ENCODE measurements at regions not wholly inside any gene's neighbourhood (a gene's known extent, or its start where the extent isn't known, plus 50 kb on each side); places are given as distances from the start of the nearest gene placed in this dataset.

GRCh38 chr9:28073270-28073669, 500.0 kb upstream of the C9orf72 start:
- Histone ChIP-seq H3K4me1 (ENCODE audit: insufficient read depth, low read length) (no peaks in the 10 kb centered on the region), H3K27me3 (ENCODE audit: insufficient read depth, low read length) (no peaks in the 10 kb centered on the region), H3K36me3 (ENCODE audit: insufficient read depth, low read depth, low read length) (no peaks in the 10 kb centered on the region), H3K4me3 (ENCODE audit: low read length) (no peak overlapping the region), H3K27ac (ENCODE audit: low read length) (no peak overlapping the region), H3K9me3 (ENCODE audit: insufficient read depth, low read depth, low read length) (no peaks in the 10 kb centered on the region), H3K9ac (ENCODE audit: low read depth, low read length) (no peak overlapping the region)

GRCh38 chr9:28079677-28080076, 506.4 kb upstream of the C9orf72 start:
- Histone ChIP-seq H3K4me1 (ENCODE audit: insufficient read depth, low read length) (no peaks in the 10 kb centered on the region), H3K9ac (ENCODE audit: low read depth, low read length) (no peak overlapping the region), H3K9me3 (ENCODE audit: insufficient read depth, low read depth, low read length) (no peaks in the 10 kb centered on the region), H3K27ac (ENCODE audit: low read length) (no peak overlapping the region), H3K27me3 (ENCODE audit: insufficient read depth, low read length) (no peaks in the 10 kb centered on the region), H3K4me3 (ENCODE audit: low read length) (no peak overlapping the region), H3K36me3 (ENCODE audit: insufficient read depth, low read depth, low read length) (no peaks in the 10 kb centered on the region)

DNA sequence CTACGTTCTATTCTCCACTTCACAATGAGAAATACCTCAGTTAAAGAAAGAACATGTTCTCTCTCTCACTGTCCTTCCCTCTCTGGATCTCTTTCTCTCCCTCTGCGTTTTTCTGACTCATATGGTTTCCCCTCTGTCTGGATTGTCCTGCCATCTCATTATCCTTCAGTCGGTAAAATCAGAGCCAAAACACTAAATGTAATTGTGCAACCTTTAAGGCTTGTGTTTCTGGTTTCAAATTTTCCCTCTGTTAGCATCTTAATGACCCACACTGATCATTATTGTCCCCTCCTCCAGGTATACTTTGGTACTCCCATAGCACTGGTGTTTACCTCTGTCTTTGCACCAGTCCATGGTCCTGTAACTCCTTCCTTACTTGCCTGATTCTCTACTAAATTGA, 509.4 kb upstream of the C9orf72 start:
- Histone ChIP-seq H3K36me3 (ENCODE audit: insufficient read depth, low read depth, low read length) (no peaks in the 10 kb centered on the region), H3K27ac (ENCODE audit: low read length) (no peak overlapping the region), H3K4me3 (ENCODE audit: low read length) (no peak overlapping the region), H3K9me3 (ENCODE audit: insufficient read depth, low read depth, low read length) (no peaks in the 10 kb centered on the region), H3K9ac (ENCODE audit: low read depth, low read length) (no peak overlapping the region), H3K4me1 (ENCODE audit: insufficient read depth, low read length) (no peaks in the 10 kb centered on the region), H3K27me3 (ENCODE audit: insufficient read depth, low read length) (no peaks in the 10 kb centered on the region)

GRCh38 chr9:28086881-28087280, 513.6 kb upstream of the C9orf72 start:
- H3K27me3 ChIP-seq (ENCODE audit: insufficient read depth, low read length): no peaks in the 10 kb centered on the region
- no peak overlapping the region for H3K4me3 ChIP-seq (ENCODE audit: low read length)
- H3K9ac ChIP-seq (ENCODE audit: low read depth, low read length): no peak overlapping the region
- no peaks in the 10 kb centered on the region for H3K36me3 ChIP-seq (ENCODE audit: insufficient read depth, low read depth, low read length)
- H3K27ac ChIP-seq (ENCODE audit: low read length): no peak overlapping the region
- H3K9me3 ChIP-seq (ENCODE audit: insufficient read depth, low read depth, low read length): no peaks in the 10 kb centered on the region
- H3K4me1 ChIP-seq (ENCODE audit: insufficient read depth, low read length): no peaks in the 10 kb centered on the region

DNA sequence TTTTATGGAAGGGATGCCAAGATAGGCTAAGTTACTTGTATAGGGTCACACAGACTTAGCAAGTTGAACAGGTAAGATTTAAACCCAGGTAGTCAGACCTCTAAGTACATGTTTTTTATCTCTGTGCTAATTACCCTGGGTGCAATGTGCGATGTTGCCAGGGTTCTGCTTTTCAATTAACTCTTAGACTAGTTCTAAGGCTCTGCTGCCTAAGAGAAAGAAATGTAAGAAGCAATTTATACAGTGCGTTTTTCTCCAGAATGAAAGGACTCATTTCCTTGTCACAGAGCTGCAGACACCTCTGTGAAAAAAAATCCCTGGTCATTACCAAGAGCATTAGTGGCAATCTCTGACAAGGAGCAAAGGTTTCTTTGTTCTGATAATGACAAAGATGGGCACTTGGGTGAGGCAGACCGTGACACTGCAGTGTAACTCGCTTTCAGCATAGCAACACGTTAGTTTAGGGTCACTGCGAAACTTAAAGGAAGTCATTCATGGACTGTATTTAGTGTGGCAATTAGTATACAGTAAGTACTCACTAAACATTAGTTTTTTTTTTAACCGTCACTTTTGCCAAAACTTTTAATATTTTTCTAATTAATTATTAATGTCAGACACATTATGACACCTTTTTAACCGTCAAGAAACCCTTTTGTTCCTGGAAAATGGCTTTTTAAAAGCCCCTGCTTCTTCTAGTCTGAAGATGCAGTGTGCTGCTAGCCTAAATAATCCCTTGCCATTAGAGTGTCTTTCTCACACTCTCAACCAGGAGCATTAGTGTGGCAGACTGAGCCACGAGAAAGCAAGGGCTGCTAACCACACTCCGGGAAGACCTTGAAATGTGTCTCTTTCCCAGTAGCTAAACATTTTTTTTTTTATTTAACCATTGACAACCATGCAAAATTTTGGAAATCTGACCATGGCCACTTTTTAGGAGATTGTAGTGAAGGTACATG, 520.0 kb upstream of the C9orf72 start:
- Histone ChIP-seq H3K4me3 (ENCODE audit: low read length) (no peak overlapping the region), H3K27ac (ENCODE audit: low read length) (no peak overlapping the region), H3K9ac (ENCODE audit: low read depth, low read length) (no peak overlapping the region), H3K36me3 (ENCODE audit: insufficient read depth, low read depth, low read length) (no peaks in the 10 kb centered on the region), H3K9me3 (ENCODE audit: insufficient read depth, low read depth, low read length) (peaks cover 2% of the 10 kb centered on the region; the same call in 1 of the 2 replicates), H3K27me3 (ENCODE audit: insufficient read depth, low read length) (no peaks in the 10 kb centered on the region), H3K4me1 (ENCODE audit: insufficient read depth, low read length) (no peaks in the 10 kb centered on the region)

DNA sequence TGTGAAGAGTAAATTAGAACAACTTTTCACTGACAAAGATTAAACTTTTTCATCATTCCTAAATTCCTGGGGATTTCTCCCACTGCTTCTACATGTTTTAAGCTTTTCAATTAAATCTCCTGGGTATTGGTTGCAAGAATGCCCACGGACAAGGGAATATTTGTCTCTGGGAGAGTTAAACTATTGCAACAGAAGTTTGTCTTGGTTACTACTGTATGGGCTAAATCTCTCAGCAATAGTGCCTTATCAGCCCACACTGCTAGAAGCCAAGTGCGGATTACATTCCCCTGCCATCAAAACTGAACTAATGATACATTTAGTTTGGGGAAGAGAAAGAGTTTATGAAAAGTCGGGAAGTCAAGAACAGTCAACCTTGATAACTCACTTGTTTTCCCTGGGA, 528.2 kb upstream of the C9orf72 start:
- H3K4me3 ChIP-seq (ENCODE audit: low read length): no peak overlapping the region
- no peaks in the 10 kb centered on the region for H3K4me1 ChIP-seq (ENCODE audit: insufficient read depth, low read length)
- H3K27ac ChIP-seq (ENCODE audit: low read length): no peak overlapping the region
- peaks cover 5% of the 10 kb centered on the region; the same call in 1 of the 2 replicates for H3K9me3 ChIP-seq (ENCODE audit: insufficient read depth, low read depth, low read length)
- no peaks in the 10 kb centered on the region for H3K27me3 ChIP-seq (ENCODE audit: insufficient read depth, low read length)
- no peaks in the 10 kb centered on the region for H3K36me3 ChIP-seq (ENCODE audit: insufficient read depth, low read depth, low read length)
- H3K9ac ChIP-seq (ENCODE audit: low read depth, low read length): no peak overlapping the region

DNA sequence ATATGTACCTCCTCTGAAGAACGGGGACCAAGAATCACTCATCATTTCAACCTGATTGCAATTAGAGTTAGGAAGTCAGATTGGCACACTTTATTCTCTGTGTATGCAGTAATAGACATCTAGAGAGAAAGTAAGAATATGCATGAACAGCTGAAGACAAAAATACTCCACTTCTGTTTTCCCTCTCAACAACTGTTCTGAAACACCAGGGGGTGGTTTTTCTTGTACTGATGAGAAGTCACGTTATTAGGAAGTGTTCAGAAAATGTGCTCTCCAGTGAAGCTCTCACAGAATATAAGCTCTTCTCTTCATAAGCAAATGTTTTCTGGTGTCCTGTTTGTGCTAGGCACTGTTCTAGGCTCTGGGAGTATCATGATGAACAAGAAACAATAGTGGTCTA, 531.7 kb upstream of the C9orf72 start:
- no peak overlapping the region for H3K27ac ChIP-seq (ENCODE audit: low read length)
- peaks cover 5% of the 10 kb centered on the region; the same call in 1 of the 2 replicates for H3K9me3 ChIP-seq (ENCODE audit: insufficient read depth, low read depth, low read length)
- H3K4me3 ChIP-seq (ENCODE audit: low read length): no peak overlapping the region
- H3K27me3 ChIP-seq (ENCODE audit: insufficient read depth, low read length): no peaks in the 10 kb centered on the region
- H3K4me1 ChIP-seq (ENCODE audit: insufficient read depth, low read length): no peaks in the 10 kb centered on the region
- H3K9ac ChIP-seq (ENCODE audit: low read depth, low read length): no peak overlapping the region
- no peaks in the 10 kb centered on the region for H3K36me3 ChIP-seq (ENCODE audit: insufficient read depth, low read depth, low read length)

- Histone ChIP-seq H3K4me1 (ENCODE audit: insufficient read depth, low read length) (no peaks in the 10 kb centered on the region; the same call in 1 of the 2 replicates), H3K27ac (ENCODE audit: low read length) (no peak overlapping the region), H3K4me3 (ENCODE audit: low read length) (no peak overlapping the region), H3K36me3 (ENCODE audit: insufficient read depth, low read depth, low read length) (no peaks in the 10 kb centered on the region), H3K9ac (ENCODE audit: low read depth, low read length) (no peak overlapping the region), H3K27me3 (ENCODE audit: insufficient read depth, low read length) (no peaks in the 10 kb centered on the region), H3K9me3 (ENCODE audit: insufficient read depth, low read depth, low read length) (no peaks in the 10 kb centered on the region)
Measured at GRCh38 chr9:28120184-28120583, 546.9 kb upstream of the C9orf72 start.

- no peaks in the 10 kb centered on the region for H3K36me3 ChIP-seq (ENCODE audit: insufficient read depth, low read depth, low read length)
- H3K27ac ChIP-seq (ENCODE audit: low read length): no peak overlapping the region
- no peak overlapping the region for H3K9ac ChIP-seq (ENCODE audit: low read depth, low read length)
- no peak overlapping the region for H3K4me3 ChIP-seq (ENCODE audit: low read length)
- no peaks in the 10 kb centered on the region; the same call in 1 of the 2 replicates for H3K4me1 ChIP-seq (ENCODE audit: insufficient read depth, low read length)
- H3K9me3 ChIP-seq (ENCODE audit: insufficient read depth, low read depth, low read length): no peaks in the 10 kb centered on the region
- H3K27me3 ChIP-seq (ENCODE audit: insufficient read depth, low read length): no peaks in the 10 kb centered on the region
Measured at GRCh38 chr9:28120626-28121025, 547.3 kb upstream of the C9orf72 start.

DNA sequence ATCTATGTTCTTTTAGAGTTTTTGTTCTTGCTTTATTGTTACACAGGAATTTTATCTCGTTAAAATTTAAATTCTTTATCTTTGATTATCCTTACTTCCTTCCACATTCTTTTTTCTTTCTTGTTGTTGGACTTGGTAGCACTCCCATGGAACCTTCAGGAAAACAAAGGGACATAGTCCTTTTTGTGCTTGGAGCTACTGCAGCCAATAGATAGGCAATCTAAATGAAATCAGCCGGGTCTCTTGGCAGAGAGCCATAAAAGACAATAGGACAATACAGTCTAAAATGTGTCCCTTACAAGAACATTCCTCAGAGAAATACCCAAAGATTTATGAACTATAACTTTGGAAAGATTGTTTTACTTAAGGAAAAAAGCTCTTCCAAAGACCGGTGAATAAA, 548.1 kb upstream of the C9orf72 start:
- Histone ChIP-seq H3K27me3 (ENCODE audit: insufficient read depth, low read length) (no peaks in the 10 kb centered on the region), H3K36me3 (ENCODE audit: insufficient read depth, low read depth, low read length) (no peaks in the 10 kb centered on the region), H3K4me1 (ENCODE audit: insufficient read depth, low read length) (no peaks in the 10 kb centered on the region; the same call in 1 of the 2 replicates), H3K4me3 (ENCODE audit: low read length) (no peak overlapping the region), H3K9ac (ENCODE audit: low read depth, low read length) (no peak overlapping the region), H3K27ac (ENCODE audit: low read length) (no peak overlapping the region), H3K9me3 (ENCODE audit: insufficient read depth, low read depth, low read length) (no peaks in the 10 kb centered on the region)

DNA sequence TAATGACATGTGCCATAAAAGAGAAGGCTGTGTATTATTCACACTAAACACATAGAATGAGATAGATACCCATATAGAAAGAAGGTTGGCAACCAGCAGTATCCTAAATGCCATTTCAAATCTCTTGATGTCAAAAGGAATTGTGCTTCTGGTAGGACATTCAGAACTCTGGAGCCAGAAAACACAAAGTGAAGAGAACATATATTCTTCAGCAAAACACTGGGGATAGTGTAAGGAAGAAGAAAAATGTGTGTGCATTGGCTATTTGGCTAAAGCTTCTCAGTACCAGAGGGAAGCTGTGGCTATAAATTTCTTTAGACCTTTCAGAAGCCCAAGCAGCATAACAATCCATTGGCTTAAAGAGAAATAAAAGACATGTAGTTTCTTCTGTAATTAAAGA, 551.6 kb upstream of the C9orf72 start:
- no peaks in the 10 kb centered on the region; the same call in 1 of the 2 replicates for H3K4me1 ChIP-seq (ENCODE audit: insufficient read depth, low read length)
- H3K9me3 ChIP-seq (ENCODE audit: insufficient read depth, low read depth, low read length): no peaks in the 10 kb centered on the region
- H3K27me3 ChIP-seq (ENCODE audit: insufficient read depth, low read length): no peaks in the 10 kb centered on the region
- H3K4me3 ChIP-seq (ENCODE audit: low read length): no peak overlapping the region
- H3K27ac ChIP-seq (ENCODE audit: low read length): no peak overlapping the region
- no peaks in the 10 kb centered on the region for H3K36me3 ChIP-seq (ENCODE audit: insufficient read depth, low read depth, low read length)
- no peak overlapping the region for H3K9ac ChIP-seq (ENCODE audit: low read depth, low read length)

DNA sequence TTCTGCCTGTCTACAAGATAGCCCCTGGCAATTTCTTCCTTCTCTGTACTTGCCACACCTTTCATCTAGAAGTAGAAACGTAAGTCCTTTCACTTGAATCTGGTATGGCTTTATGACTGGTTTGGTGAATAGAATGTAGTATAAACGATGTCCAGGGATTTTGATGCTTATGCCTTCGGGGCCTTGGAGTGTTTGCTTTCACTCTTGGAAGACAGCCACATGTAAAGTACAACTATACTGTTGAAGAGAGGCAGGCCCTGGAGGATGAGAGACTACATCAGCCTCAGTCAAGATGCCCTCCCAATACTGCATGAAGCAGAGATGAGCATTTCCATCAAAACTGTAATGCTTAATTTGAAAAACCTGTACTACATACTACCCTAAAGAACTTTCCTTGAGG, 553.8 kb upstream of the C9orf72 start:
- H3K27me3 ChIP-seq (ENCODE audit: insufficient read depth, low read length): no peaks in the 10 kb centered on the region
- H3K36me3 ChIP-seq (ENCODE audit: insufficient read depth, low read depth, low read length): no peaks in the 10 kb centered on the region
- H3K9ac ChIP-seq (ENCODE audit: low read depth, low read length): no peak overlapping the region
- H3K4me1 ChIP-seq (ENCODE audit: insufficient read depth, low read length): no peaks in the 10 kb centered on the region
- no peak overlapping the region for H3K4me3 ChIP-seq (ENCODE audit: low read length)
- no peaks in the 10 kb centered on the region for H3K9me3 ChIP-seq (ENCODE audit: insufficient read depth, low read depth, low read length)
- H3K27ac ChIP-seq (ENCODE audit: low read length): no peak overlapping the region

All from iPS-20b (cell line).